Lung (tissue), 11 donors: ENCODE measurements at regions not wholly inside any gene's neighbourhood (a gene's known extent, or its start where the extent isn't known, plus 50 kb on each side); places are given as distances from the start of the nearest gene placed in this dataset.

ENCODE experiments used
- ATAC-seq: fragments of 200-7000 bp; cut with Tn5 transposase; one replicate; pipeline ENCODE4 v1.9.1; 2020; ENCODE audit warnings: moderate number of reproducible peaks; ENCODE audit not compliant: insufficient read depth, low FRiP score
- DNase-seq, 3 donors: peaks; one replicate each; pipeline ENCODE4 v3.0.0-alpha.2; 2013 to 2017
- H3K27ac ChIP-seq, 2 donors: one replicate each; pipeline ENCODE4 v1.5.1; 2013; ENCODE audit warnings: mild to moderate bottlenecking in 2 of 2, moderate library complexity in 2 of 2, control low read depth in 1 of 2, inconsistent platforms in 1 of 2, low read depth in 1 of 2, low read length in 1 of 2
- H3K27me3 ChIP-seq, 3 donors: one replicate each; pipeline ENCODE4 v1.5.1; 2013; ENCODE audit warnings: low read length in 2 of 3; ENCODE audit not compliant: control insufficient read depth in 3 of 3, insufficient read depth in 3 of 3
- H3K36me3 ChIP-seq, 4 donors: one replicate each; pipeline ENCODE4 v1.5.1; 2013; ENCODE audit warnings: low read length in 4 of 4, mild to moderate bottlenecking in 1 of 4, moderate library complexity in 1 of 4; ENCODE audit not compliant: control insufficient read depth in 4 of 4, insufficient read depth in 4 of 4
- H3K4me1 ChIP-seq, 5 donors: one replicate each; pipeline ENCODE4 v1.5.1; 2013; ENCODE audit warnings: low read length in 5 of 5, mild to moderate bottlenecking in 2 of 5, moderate library complexity in 1 of 5; ENCODE audit not compliant: control insufficient read depth in 5 of 5, insufficient read depth in 5 of 5
- H3K4me3 ChIP-seq: one replicate; pipeline ENCODE4 v1.5.1; 2013; ENCODE audit warnings: mild to moderate bottlenecking, control low read depth, moderate library complexity
- H3K9ac ChIP-seq, 2 donors: one replicate each; pipeline ENCODE4 v1.5.1; 2013; ENCODE audit warnings: low read length in 2 of 2, control low read depth in 1 of 2; ENCODE audit not compliant: insufficient read depth in 1 of 2
- H3K9me3 ChIP-seq, 4 donors: one replicate each; pipeline ENCODE4 v1.5.1; 2013; ENCODE audit warnings: low read length in 3 of 4, mild to moderate bottlenecking in 1 of 4, moderate library complexity in 1 of 4; ENCODE audit not compliant: control insufficient read depth in 4 of 4, insufficient read depth in 3 of 4
- CTCF ChIP-seq: IDR thresholded peaks from 2 replicates; pipeline ENCODE4 v1.5.1; 2012; ENCODE audit warnings: mild to moderate bottlenecking; ENCODE audit errors: control extremely low read depth, extremely low read depth
- WGBS, 2 donors: extraction: QIAGEN DNeasy Blood & Tissue Kit; methylation state at CpG; one replicate each; pipeline ENCODE4 v1.1.7; 2013; 5-methylcytosine and 5-hydroxymethylcytosine counted together
- donor health status: control.
- donor health status: control.
- donor health status: Bipolar disorder and iron deficiency.
- donor health status: healthy.
- donor health status: DM: yes; HTN: yes; CAD: no.

- no peak for TF ChIP-seq CTCF
- Histone ChIP-seq H3K9me3 (peaks cover 0 to 2% (median 0%) of the 10 kb centered on the region in 4 donors), H3K27ac (no peak overlapping the region), H3K9ac (no peak overlapping the region), H3K4me3 (no peak overlapping the region), H3K36me3 (no peaks in the 10 kb centered on the region), H3K4me1 (no peaks in the 10 kb centered on the region), H3K27me3 (no peaks in the 10 kb centered on the region)
- no peak for DNase-seq
- 83 to 88% methylated on average over 1 of the region's 1 CpG for WGBS, 2 donors
- ATAC-seq = no peak
Measured at GRCh38 chr7:20993693-20994092, 207.0 kb upstream of the SP8 start.

GRCh38 chr7:20998309-20998708, 211.6 kb upstream of the SP8 start:
- Histone ChIP-seq H3K27ac (no peak overlapping the region), H3K4me1 (no peaks in the 10 kb centered on the region), H3K9ac (no peak overlapping the region), H3K4me3 (no peak overlapping the region), H3K36me3 (no peaks in the 10 kb centered on the region), H3K27me3 (no peaks in the 10 kb centered on the region), H3K9me3 (peaks cover 0 to 6% (median 0%) of the 10 kb centered on the region in 4 donors)
- ATAC-seq = no peak
- DNase-seq = no peak
- WGBS, 2 donors = 45 to 69% methylated on average over 1 of the region's 1 CpG
- no peak for TF ChIP-seq CTCF

- ATAC-seq = no peak
- H3K9me3 ChIP-seq = no peaks in the 10 kb centered on the region
- no peaks in the 10 kb centered on the region for H3K36me3 ChIP-seq
- no peaks in the 10 kb centered on the region for H3K27me3 ChIP-seq
- H3K4me3 ChIP-seq = no peak overlapping the region
- H3K9ac ChIP-seq = no peak overlapping the region
- TF ChIP-seq CTCF = no peak
- DNase-seq = no peak
- no peak overlapping the region for H3K27ac ChIP-seq
- 91 to 92% methylated on average over 4 of the region's 4 CpGs for WGBS, 2 donors
- H3K4me1 ChIP-seq = no peaks in the 10 kb centered on the region
Measured at GRCh38 chr7:21011153-21011552, 224.5 kb upstream of the SP8 start.

GRCh38 chr7:21013765-21014539, 227.3 kb upstream of the SP8 start:
- DNase-seq (no peak), ATAC-seq (no peak)
- Histone ChIP-seq H3K27ac (no peak overlapping the region), H3K9me3 (no peaks in the 10 kb centered on the region), H3K4me1 (no peaks in the 10 kb centered on the region), H3K36me3 (no peaks in the 10 kb centered on the region), H3K4me3 (no peak overlapping the region), H3K27me3 (no peaks in the 10 kb centered on the region), H3K9ac (no peak overlapping the region)
- WGBS, 2 donors = 86 to 88% methylated on average over 3 of the region's 3 CpGs
- no peak for TF ChIP-seq CTCF
